OCI-LY3 (cell line): ENCODE measurements at regions not wholly inside any gene's neighbourhood (a gene's known extent, or its start where the extent isn't known, plus 50 kb on each side); places are given as distances from the start of the nearest gene placed in this dataset.
A peak's percentile ranks its signal among the peaks of the same experiment; 100 is the strongest.

ENCODE experiments used
- H2AFZ ChIP-seq: fragments of 200-600, 300-600 bp; shearing (Covaris generic); 2 replicates; pipeline ENCODE4 v1.6.0; 2014; ENCODE audit warnings: antibody characterized with exemption, low read depth, low read length
- H3K27ac ChIP-seq: fragments of 200-600, 300-600 bp; sonication (generic); 2 replicates; pipeline ENCODE4 v1.5.1; 2014; ENCODE audit warnings: mild to moderate bottlenecking, low read length, moderate library complexity, mixed read lengths
- H3K27me3 ChIP-seq: fragments of 200-600, 300-600 bp; sonication (generic); 2 replicates; pipeline ENCODE4 v1.6.1; 2014; ENCODE audit warnings: low read depth, low read length, mixed read lengths
- H3K36me3 ChIP-seq: fragments of 200-600, 300-600 bp; sonication (generic); replicated peaks from 2 replicates; pipeline ENCODE3; 2014; ENCODE audit warnings: low read depth, low read length, mixed read lengths
- H3K4me1 ChIP-seq: fragments of 300-600, 200-600 bp; sonication (generic); 2 replicates; pipeline ENCODE4 v1.6.1; 2014; ENCODE audit warnings: low read length, mixed read lengths
- H3K4me2 ChIP-seq: fragments of 200-600, 300-600 bp; sonication (generic); 2 replicates; pipeline ENCODE4 v1.6.1; 2014; ENCODE audit warnings: low read length, mixed read lengths
- H3K4me3 ChIP-seq: fragments of 300-600, 200-600 bp; sonication (generic); 2 replicates; pipeline ENCODE4 v1.5.1; 2014; ENCODE audit warnings: antibody characterized with exemption, mild to moderate bottlenecking, low read length, moderate library complexity
- H3K79me2 ChIP-seq: fragments of 300-600, 200-600 bp; shearing (Covaris generic); 2 replicates; pipeline ENCODE4 v1.6.1; 2014; ENCODE audit warnings: mild to moderate bottlenecking, low read length, mixed read lengths
- H3K9ac ChIP-seq: fragments of 300-600, 200-600 bp; shearing (Covaris generic); 2 replicates; pipeline ENCODE4 v1.6.0; 2014; ENCODE audit warnings: mild to moderate bottlenecking, low read length, moderate library complexity
- H3K9me3 ChIP-seq: fragments of 200-600, 300-600 bp; shearing (Covaris generic); 2 replicates; pipeline ENCODE4 v1.6.1; 2014; ENCODE audit warnings: low read length, mixed read lengths; ENCODE audit not compliant: insufficient read depth
- H4K20me1 ChIP-seq: fragments of 200-600, 300-600 bp; sonication (generic); 2 replicates; pipeline ENCODE4 v1.6.1; 2016; ENCODE audit warnings: low read length, mixed read lengths; ENCODE audit not compliant: insufficient read depth
- CTCF ChIP-seq: fragments of 200-600, 300-600 bp; sonication (generic); IDR thresholded peaks from 2 replicates; pipeline ENCODE4 v1.5.1; 2014; ENCODE audit warnings: antibody characterized with exemption, low read length, low read depth
- EZH2phosphoT487 ChIP-seq: fragments of 200-600 bp; shearing (Covaris generic); IDR thresholded peaks from 2 replicates; pipeline ENCODE4 v1.6.1; 2018; ENCODE audit warnings: antibody characterized with exemption, mixed run types, low read depth

- Histone ChIP-seq H3K36me3 (no peaks in the 10 kb centered on the region), H3K9me3 (no peaks in the 10 kb centered on the region), H3K9ac (no peak overlapping the region), H2AFZ (no peak overlapping the region), H3K27ac (no peak overlapping the region), H4K20me1 (no peaks in the 10 kb centered on the region), H3K27me3 (peaks cover 3% of the 10 kb centered on the region; the same call in 1 of the 2 replicates), H3K4me1 (peaks cover 6% of the 10 kb centered on the region), H3K4me2 (peak overlapping the region; percentile 15; the same call in 1 of the 2 replicates), H3K79me2 (no peaks in the 10 kb centered on the region), H3K4me3 (no peak overlapping the region)
- TF ChIP-seq CTCF (no peak), EZH2phosphoT487 (no peak)
Measured at GRCh38 chr3:178386401-178386800, 149.8 kb upstream of the KCNMB2 start.

GRCh38 chr3:178386880-178387279 lies 149.4 kb upstream of the KCNMB2 start:
- Histone ChIP-seq H3K79me2 (no peaks in the 10 kb centered on the region), H3K27ac (no peak overlapping the region), H3K4me2 (no peak overlapping the region)

DNA sequence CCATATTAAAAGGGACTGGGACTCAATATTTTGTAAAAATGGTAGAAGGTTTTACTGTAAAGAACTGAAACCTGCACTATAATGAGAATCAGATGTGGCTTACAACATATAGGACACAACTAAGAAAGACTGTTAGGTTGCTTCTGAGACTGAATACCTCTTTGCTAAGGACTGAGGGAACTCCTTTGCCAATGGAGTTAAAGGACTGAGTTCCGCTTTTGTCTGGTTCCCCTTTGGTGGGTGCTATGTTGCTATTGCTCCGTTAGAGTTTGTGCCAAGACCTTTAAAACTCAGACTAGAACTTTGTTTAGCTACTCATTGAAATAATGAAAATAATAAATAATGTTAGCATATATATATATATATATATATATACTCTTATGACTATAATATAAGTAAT lies 147.8 kb upstream of the KCNMB2 start:
- Histone ChIP-seq H2AFZ (no peak overlapping the region), H3K4me2 (no peak overlapping the region), H3K36me3 (no peaks in the 10 kb centered on the region), H4K20me1 (no peaks in the 10 kb centered on the region), H3K27me3 (no peaks in the 10 kb centered on the region), H3K27ac (no peak overlapping the region), H3K79me2 (no peaks in the 10 kb centered on the region), H3K4me3 (no peak overlapping the region), H3K9me3 (no peaks in the 10 kb centered on the region), H3K9ac (no peak overlapping the region), H3K4me1 (peaks cover 19% of the 10 kb centered on the region)
- no peak for TF ChIP-seq EZH2phosphoT487

More at GRCh38 chr3:178386880-178387279, 149.4 kb upstream of the KCNMB2 start:
- Histone ChIP-seq H3K4me1 (peaks cover 6% of the 10 kb centered on the region), H3K9ac (no peak overlapping the region), H3K36me3 (no peaks in the 10 kb centered on the region), H3K4me3 (no peak overlapping the region), H3K9me3 (no peaks in the 10 kb centered on the region), H3K27me3 (peaks cover 3% of the 10 kb centered on the region; the same call in 1 of the 2 replicates), H4K20me1 (no peaks in the 10 kb centered on the region), H2AFZ (no peak overlapping the region)
- TF ChIP-seq EZH2phosphoT487 = no peak
- no peak for TF ChIP-seq CTCF

DNA sequence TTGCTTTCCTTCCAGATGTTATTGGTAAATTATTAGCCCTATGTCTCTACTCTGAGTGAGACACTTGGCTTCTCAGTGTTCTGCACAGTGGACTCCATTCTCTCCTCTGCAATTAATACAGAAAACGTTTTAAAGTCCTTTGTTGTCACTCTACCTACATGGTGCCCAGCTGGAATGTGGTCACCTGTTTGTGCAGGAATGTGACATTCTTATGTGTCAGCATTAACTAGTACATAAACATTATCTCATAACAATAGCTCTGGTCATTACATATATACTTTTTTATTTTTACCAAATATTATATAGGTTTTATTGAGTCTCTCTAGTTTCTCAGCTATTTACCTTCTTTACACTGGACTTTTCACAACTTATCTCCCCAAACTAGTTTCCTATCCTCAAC lies 147.0 kb upstream of the KCNMB2 start:
- TF ChIP-seq CTCF (no peak), EZH2phosphoT487 (no peak)
- Histone ChIP-seq H3K9ac (no peak overlapping the region), H3K36me3 (no peaks in the 10 kb centered on the region), H2AFZ (no peak overlapping the region), H3K4me2 (no peak overlapping the region), H3K27me3 (no peaks in the 10 kb centered on the region), H3K79me2 (no peaks in the 10 kb centered on the region), H3K27ac (no peak overlapping the region), H4K20me1 (no peaks in the 10 kb centered on the region), H3K4me3 (no peak overlapping the region), H3K4me1 (peaks cover 19% of the 10 kb centered on the region), H3K9me3 (no peaks in the 10 kb centered on the region)
